HG03108 (cell line): ENCODE measurements at regions not wholly inside any gene's neighbourhood (a gene's known extent, or its start where the extent isn't known, plus 50 kb on each side); places are given as distances from the start of the nearest gene placed in this dataset.

Experiments
- ATAC-seq: cut with Tn5 transposase; IDR thresholded peaks from one replicate; pipeline ENCODE4 v1.9.1; 2021; ENCODE audit warnings: moderate library complexity; ENCODE audit not compliant: unreplicated experiment

- no peak for ATAC-seq
These were observed 187.4 kb upstream of the TNRC6C start for GRCh38 chr17:77771145-77771544.

GRCh38 chr17:77771587-77771986 lies 186.9 kb upstream of the TNRC6C start:
- ATAC-seq: no peak

DNA sequence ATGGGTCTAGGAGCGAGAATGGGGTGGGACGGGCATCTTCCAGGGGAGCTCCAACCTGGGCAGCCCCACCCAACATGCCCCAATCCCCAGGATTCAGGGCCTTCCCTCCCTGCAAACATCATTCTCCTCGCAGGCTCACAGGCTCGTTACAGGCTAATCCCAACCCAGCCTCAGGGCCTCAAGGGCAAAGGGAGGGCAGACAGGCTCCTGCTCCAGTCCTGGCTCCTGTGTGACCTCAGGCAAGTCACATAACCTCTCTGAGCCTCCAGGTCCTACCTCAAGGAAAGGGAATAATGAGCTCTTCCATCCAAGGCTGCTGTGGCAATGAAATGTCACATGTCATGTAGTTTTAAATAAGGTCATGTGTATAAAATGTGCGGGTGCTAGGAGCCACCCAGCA lies 186.5 kb upstream of the TNRC6C start:
- no peak for ATAC-seq

GRCh38 chr17:77772461-77772897 lies 186.0 kb upstream of the TNRC6C start:
- ATAC-seq: no peak

- ATAC-seq: no peak
These were observed 185.6 kb upstream of the TNRC6C start for GRCh38 chr17:77772899-77773358.

DNA sequence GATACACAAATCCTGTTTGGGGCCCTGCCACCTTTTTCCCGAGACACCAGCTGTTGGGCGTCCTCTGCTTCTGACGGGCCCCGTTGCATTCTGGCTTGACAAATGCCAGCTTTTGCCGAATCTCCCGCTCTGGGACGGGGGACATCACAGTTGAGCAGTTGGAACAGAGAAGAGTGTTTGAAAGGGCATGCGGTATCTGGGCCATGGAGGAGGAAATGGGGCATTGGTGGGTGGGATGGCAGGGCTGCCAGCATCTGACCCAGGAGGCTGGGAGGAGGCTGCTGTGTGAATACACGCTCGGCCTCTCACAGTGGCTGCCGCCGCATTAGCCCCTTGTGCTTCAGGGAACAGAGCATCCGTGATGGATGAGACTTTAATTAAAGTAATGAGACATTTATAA lies 184.3 kb upstream of the TNRC6C start:
- ATAC-seq: no peak

GRCh38 chr17:77778636-77779489 lies 179.6 kb upstream of the TNRC6C start:
- ATAC-seq: no peak

- ATAC-seq: no peak
These were observed 178.6 kb upstream of the TNRC6C start for GRCh38 chr17:77779711-77780539.

DNA sequence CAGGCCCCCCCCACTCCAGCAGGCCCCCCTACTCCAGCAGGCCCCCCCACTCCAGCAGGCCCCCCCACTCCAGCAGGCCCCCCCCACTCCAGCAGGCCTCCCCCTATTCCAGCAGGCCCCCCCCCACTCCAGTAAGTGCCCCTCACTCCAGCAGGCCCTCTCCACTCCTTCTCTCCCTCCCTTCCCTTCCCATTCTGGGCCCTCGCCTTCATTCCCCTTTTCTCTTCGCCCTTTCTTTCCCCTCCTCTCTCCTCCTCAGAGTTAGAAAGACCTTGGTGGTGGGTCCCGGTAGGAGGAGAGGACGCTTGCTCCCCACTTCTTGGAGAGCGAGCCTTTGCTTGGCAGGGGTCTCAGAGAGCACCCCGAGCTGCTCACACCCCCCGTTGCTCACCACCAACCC lies 177.0 kb upstream of the TNRC6C start:
- no peak for ATAC-seq

DNA sequence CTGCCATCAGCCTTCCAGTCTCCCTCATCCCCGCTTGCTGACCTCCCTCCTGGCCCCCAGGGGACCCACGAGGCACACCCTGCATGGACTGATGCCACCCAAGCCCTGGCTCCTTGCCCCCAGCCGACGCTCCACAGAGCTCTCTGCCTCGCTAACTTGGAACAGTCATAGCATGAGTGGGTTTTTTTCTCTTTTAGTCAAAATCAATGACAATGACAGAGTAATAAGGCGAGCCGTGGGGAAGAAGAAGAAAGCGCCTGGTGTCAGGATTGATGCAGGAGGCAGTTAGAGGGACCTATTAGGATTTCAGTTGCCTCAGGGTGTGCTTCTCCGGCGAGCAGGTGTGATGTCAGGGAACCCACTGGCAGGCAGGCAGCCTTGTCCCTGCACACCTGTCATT lies 176.3 kb upstream of the TNRC6C start:
- no peak for ATAC-seq

DNA sequence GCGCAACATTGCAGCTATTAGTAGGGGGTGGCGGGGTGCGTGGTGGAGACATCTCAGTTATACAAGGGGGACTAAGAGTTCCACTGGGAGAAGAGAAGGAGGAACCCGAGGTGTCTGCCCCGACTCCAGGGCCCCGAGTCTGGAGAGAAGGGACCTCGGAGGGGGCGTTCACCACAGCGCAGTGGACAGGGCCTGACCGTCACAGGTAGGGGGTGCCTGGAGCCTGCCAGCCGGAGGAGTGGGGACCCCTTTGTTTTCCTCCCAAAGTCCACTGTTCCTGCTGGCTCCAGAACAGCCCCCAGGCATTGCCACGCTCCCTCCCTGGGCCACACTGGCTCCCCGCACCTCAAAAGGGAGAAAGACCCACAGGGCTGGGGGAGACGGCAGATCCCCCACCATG lies 175.9 kb upstream of the TNRC6C start:
- no peak for ATAC-seq

- no peak for ATAC-seq
These were observed 174.3 kb upstream of the TNRC6C start for GRCh38 chr17:77783991-77784820.

GRCh38 chr17:77785312-77785905 lies 173.1 kb upstream of the TNRC6C start:
- no peak for ATAC-seq

DNA sequence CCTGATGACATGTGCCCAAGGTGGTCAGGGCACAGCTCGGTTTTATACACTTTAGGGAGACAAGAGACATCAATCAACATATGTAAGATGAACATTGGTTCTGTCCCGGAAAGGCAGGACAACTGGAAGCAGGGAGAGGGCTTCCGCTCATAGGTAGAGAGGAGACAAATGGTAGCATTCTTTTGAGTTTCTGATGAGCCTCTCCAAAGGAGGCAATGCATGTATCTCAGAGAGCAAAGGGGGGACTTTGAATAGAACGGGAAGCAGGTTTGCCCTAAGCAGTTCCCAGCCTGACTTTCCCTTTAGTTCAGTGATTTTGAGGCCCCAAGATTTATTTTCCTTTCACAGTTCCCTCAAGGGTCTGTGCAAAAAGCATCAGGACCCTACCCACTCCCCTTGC lies 172.4 kb upstream of the TNRC6C start:
- no peak for ATAC-seq

- no peak for ATAC-seq
These were observed 171.6 kb upstream of the TNRC6C start for GRCh38 chr17:77786740-77787505.

DNA sequence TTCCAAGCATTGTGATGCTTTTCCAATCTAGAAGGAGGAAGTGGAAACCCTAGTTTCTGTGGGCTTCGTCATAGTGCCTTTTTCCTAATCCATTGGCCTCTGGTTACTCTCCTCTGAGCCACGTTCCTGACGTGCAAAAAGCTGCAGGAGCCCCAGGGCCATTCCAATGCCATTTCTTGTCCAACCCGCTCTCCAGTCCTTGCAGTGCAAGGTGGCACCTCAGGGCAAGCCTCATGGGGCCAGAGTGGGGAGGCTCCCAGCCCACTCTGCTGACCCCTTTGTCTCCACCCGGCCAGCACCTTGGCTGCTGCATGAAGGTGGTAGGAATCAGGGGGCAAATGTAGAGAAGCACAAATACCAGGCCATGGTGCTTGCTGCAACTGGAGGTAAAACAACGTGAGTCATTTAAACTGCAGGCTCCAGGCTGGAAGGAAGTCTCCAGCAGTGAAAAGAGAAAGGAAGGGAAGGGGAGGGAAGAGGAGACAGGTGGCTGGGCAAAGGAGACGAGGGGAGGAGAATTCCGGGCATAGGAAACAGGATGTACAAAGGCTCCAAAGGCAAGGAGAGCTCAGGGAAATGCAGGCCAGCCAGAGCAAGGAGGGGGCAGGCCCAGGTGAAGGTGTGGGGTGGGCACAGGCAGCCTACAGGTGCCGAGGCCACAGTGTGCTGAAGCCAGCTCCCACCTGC lies 168.2 kb upstream of the TNRC6C start:
- no peak for ATAC-seq

GRCh38 chr17:77792626-77793025 lies 165.9 kb upstream of the TNRC6C start:
- no peak for ATAC-seq

GRCh38 chr17:77793146-77793970 lies 165.1 kb upstream of the TNRC6C start:
- no peak for ATAC-seq

DNA sequence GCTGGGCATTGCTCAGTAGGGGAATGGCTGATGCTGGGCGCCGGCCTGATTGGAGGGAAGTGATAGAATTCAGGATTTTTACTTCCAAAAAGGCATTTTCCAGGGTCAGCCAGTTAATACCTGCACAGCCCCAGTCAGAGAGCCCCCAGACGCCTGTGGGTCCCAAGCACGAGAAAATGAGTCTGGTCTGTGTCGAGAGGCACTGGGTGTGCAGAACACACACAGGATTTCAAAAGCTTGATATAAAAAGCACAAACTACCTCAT lies 164.6 kb upstream of the TNRC6C start:
- no peak for ATAC-seq
